ENCODE measurements at regions not wholly inside any gene's neighbourhood (a gene's known extent, or its start where the extent isn't known, plus 50 kb on each side); places are given as distances from the start of the nearest gene placed in this dataset.

- Mint-ChIP-seq H3K27ac (ENCODE audit: unreplicated experiment) (no peak overlapping the region), H3K36me3 (ENCODE audit: low read depth, unreplicated experiment) (no peaks in the 10 kb centered on the region), H3K27me3 (ENCODE audit: unreplicated experiment) (peaks cover 5% of the 10 kb centered on the region), H3K9me3 (ENCODE audit: unreplicated experiment) (no peaks in the 10 kb centered on the region), H3K4me1 (ENCODE audit: unreplicated experiment) (no peaks in the 10 kb centered on the region), H3K4me3 (ENCODE audit: unreplicated experiment) (no peak overlapping the region)
- no peak for TF ChIP-seq CTCF (IDR thresholded peaks at IDR 0.05; ENCODE audit: unreplicated experiment)
- DNase-seq (ENCODE audit: low spot score): no peak
These were observed 52.7 kb upstream of the GDNF start for GRCh38 chr5:37892586-37892985.

- no peak for TF ChIP-seq CTCF (IDR thresholded peaks at IDR 0.05; ENCODE audit: unreplicated experiment)
- no peak overlapping the region for H3K27ac Mint-ChIP-seq (ENCODE audit: unreplicated experiment)
- H3K27me3 Mint-ChIP-seq (ENCODE audit: unreplicated experiment): peaks cover 5% of the 10 kb centered on the region
- H3K4me1 Mint-ChIP-seq (ENCODE audit: unreplicated experiment): no peaks in the 10 kb centered on the region
- no peak for DNase-seq (ENCODE audit: low spot score)
- H3K4me3 Mint-ChIP-seq (ENCODE audit: unreplicated experiment): no peak overlapping the region
- no peaks in the 10 kb centered on the region for H3K9me3 Mint-ChIP-seq (ENCODE audit: unreplicated experiment)
- no peaks in the 10 kb centered on the region for H3K36me3 Mint-ChIP-seq (ENCODE audit: low read depth, unreplicated experiment)
These were observed 52.0 kb upstream of the GDNF start for GRCh38 chr5:37891832-37892231.

- Mint-ChIP-seq H3K36me3 (ENCODE audit: low read depth, unreplicated experiment) (no peaks in the 10 kb centered on the region), H3K9me3 (ENCODE audit: unreplicated experiment) (no peaks in the 10 kb centered on the region), H3K4me3 (ENCODE audit: unreplicated experiment) (no peak overlapping the region), H3K4me1 (ENCODE audit: unreplicated experiment) (no peaks in the 10 kb centered on the region), H3K27me3 (ENCODE audit: unreplicated experiment) (peaks cover 5% of the 10 kb centered on the region), H3K27ac (ENCODE audit: unreplicated experiment) (no peak overlapping the region)
- no peak for DNase-seq (ENCODE audit: low spot score)
- no peak for TF ChIP-seq CTCF (IDR thresholded peaks at IDR 0.05; ENCODE audit: unreplicated experiment)
These were observed 49.9 kb upstream of the GDNF start for GRCh38 chr5:37889612-37890317.
